ENCODE measurements at regions not wholly inside any gene's neighbourhood (a gene's known extent, or its start where the extent isn't known, plus 50 kb on each side); places are given as distances from the start of the nearest gene placed in this dataset.
"Not testable (repeated sequence)": the region's sequence is repeated elsewhere in the genome, so short reads cannot be mapped to it uniquely, and the experiment has no call there.

- DNase-seq (ENCODE audit: low read depth in 4 of 4, low spot score in 1 of 4): no peak
Measured at GRCh38 chr11:37264783-37265182, 666.7 kb upstream of the RAG2 start.

- no peak for DNase-seq (ENCODE audit: low read depth in 4 of 4, low spot score in 1 of 4)
Measured at GRCh38 chr11:37264060-37264459, 666.0 kb upstream of the RAG2 start.

- not testable (repeated sequence) for DNase-seq (ENCODE audit: low read depth in 4 of 4, low spot score in 1 of 4)
Measured at GRCh38 chr11:37263467-37263866, 665.4 kb upstream of the RAG2 start.

GRCh38 chr11:37259734-37260133 is 661.7 kb upstream of the RAG2 start:
- DNase-seq (ENCODE audit: low read depth in 4 of 4, low spot score in 1 of 4): no peak

GRCh38 chr11:37248145-37248544 is 650.1 kb upstream of the RAG2 start:
- no peak for DNase-seq (ENCODE audit: low read depth in 4 of 4, low spot score in 1 of 4)

GRCh38 chr11:37246092-37246491 is 648.1 kb upstream of the RAG2 start:
- not testable (repeated sequence) for DNase-seq (ENCODE audit: low read depth in 4 of 4, low spot score in 1 of 4)

- no peak for DNase-seq (ENCODE audit: low read depth in 4 of 4, low spot score in 1 of 4)
Measured at GRCh38 chr11:37230865-37231264, 632.8 kb upstream of the RAG2 start.

- DNase-seq (ENCODE audit: low read depth in 4 of 4, low spot score in 1 of 4): no peak
Measured at GRCh38 chr11:37223962-37224361, 625.9 kb upstream of the RAG2 start.

GRCh38 chr11:37203006-37203405 is 605.0 kb upstream of the RAG2 start:
- no peak for DNase-seq (ENCODE audit: low read depth in 4 of 4, low spot score in 1 of 4)

GRCh38 chr11:37199082-37199481 is 601.0 kb upstream of the RAG2 start:
- no peak for DNase-seq (ENCODE audit: low read depth in 4 of 4, low spot score in 1 of 4)

- DNase-seq (ENCODE audit: low read depth in 4 of 4, low spot score in 1 of 4): no peak
Measured at GRCh38 chr11:37184326-37184725, 586.3 kb upstream of the RAG2 start.

- DNase-seq (ENCODE audit: low read depth in 4 of 4, low spot score in 1 of 4): no peak
Measured at GRCh38 chr11:37182031-37182430, 584.0 kb upstream of the RAG2 start.

GRCh38 chr11:37177721-37178120 is 579.7 kb upstream of the RAG2 start:
- no peak for DNase-seq (ENCODE audit: low read depth in 4 of 4, low spot score in 1 of 4)

- no peak for DNase-seq (ENCODE audit: low read depth in 4 of 4, low spot score in 1 of 4)
Measured at GRCh38 chr11:37171451-37171850, 573.4 kb upstream of the RAG2 start.

GRCh38 chr11:37170311-37170710 is 572.3 kb upstream of the RAG2 start:
- DNase-seq (ENCODE audit: low read depth in 4 of 4, low spot score in 1 of 4): no peak

GRCh38 chr11:37145434-37145833 is 547.4 kb upstream of the RAG2 start:
- DNase-seq (ENCODE audit: low read depth in 4 of 4, low spot score in 1 of 4): not testable (repeated sequence)

GRCh38 chr11:37142591-37142990 is 544.6 kb upstream of the RAG2 start:
- no peak for DNase-seq (ENCODE audit: low read depth in 4 of 4, low spot score in 1 of 4)

- no peak for DNase-seq (ENCODE audit: low read depth in 4 of 4, low spot score in 1 of 4)
Measured at GRCh38 chr11:37141707-37142106, 543.7 kb upstream of the RAG2 start.

GRCh38 chr11:37135606-37136005 is 537.6 kb upstream of the RAG2 start:
- not testable (repeated sequence) for DNase-seq (ENCODE audit: low read depth in 4 of 4, low spot score in 1 of 4)

GRCh38 chr11:37134637-37135036 is 536.6 kb upstream of the RAG2 start:
- no peak for DNase-seq (ENCODE audit: low read depth in 4 of 4, low spot score in 1 of 4)

GRCh38 chr11:37124384-37124783 is 526.3 kb upstream of the RAG2 start:
- DNase-seq (ENCODE audit: low read depth in 4 of 4, low spot score in 1 of 4): no peak

- no peak for DNase-seq (ENCODE audit: low read depth in 4 of 4, low spot score in 1 of 4)
Measured at GRCh38 chr11:37115963-37116362, 517.9 kb upstream of the RAG2 start.

- no peak for DNase-seq (ENCODE audit: low read depth in 4 of 4, low spot score in 1 of 4)
Measured at GRCh38 chr11:37110385-37110784, 512.3 kb upstream of the RAG2 start.

- DNase-seq (ENCODE audit: low read depth in 4 of 4, low spot score in 1 of 4): no peak
Measured at GRCh38 chr11:37109286-37109585, 511.2 kb upstream of the RAG2 start.

All from stimulated activated CD4-positive, alpha-beta T cell treated with anti-CD3 and anti-CD28 coated beads, Interleukin-1b, Interleukin-23, amount 100 ng/mL, for 24 hours (primary cell).